GM19328 (cell line): ENCODE measurements at regions not wholly inside any gene's neighbourhood (a gene's known extent, or its start where the extent isn't known, plus 50 kb on each side); places are given as distances from the start of the nearest gene placed in this dataset.

Experiments used
- ATAC-seq: cut with Tn5 transposase; IDR thresholded peaks from one replicate; pipeline ENCODE4 v1.9.1; 2021; ENCODE audit warnings: mild to moderate bottlenecking, moderate library complexity; ENCODE audit not compliant: unreplicated experiment

DNA sequence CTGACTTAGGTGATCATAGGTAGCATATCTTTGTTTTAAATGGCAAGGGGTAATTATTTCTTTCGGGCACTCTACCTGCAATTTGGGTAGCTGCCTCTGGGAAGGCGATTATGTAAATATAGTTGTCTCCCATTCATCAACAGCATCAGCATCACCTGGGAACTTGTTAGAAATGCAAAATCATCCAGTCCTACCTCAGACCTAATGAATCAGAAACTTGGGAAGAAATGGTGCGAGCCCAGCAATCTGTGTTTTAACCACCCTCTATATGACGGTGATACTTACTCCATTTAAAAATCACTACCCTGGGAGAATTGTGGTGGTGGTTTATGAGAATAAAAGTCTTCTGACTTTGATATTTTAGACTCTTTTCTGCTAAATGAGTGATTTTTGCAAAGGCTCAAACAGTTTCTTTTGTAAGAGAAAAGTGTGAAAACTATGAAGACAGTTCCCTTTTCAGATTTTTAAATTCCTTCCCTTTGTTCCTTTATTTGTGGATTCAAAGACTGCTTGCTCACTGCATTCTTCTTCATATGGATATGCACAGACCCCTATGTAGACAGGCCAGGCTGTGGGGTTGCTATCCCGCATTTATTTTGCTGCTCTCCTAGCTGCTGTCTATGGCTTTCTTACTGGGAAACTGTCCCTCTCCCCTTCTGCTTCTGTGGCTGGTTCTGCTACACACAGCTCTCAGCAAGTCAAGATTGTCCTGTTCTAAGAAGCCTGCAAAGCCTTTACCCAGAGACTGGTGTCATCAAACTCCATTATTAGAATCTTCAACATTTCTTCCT is 365.3 kb downstream of the RNF144B start:
- no peak for ATAC-seq

DNA sequence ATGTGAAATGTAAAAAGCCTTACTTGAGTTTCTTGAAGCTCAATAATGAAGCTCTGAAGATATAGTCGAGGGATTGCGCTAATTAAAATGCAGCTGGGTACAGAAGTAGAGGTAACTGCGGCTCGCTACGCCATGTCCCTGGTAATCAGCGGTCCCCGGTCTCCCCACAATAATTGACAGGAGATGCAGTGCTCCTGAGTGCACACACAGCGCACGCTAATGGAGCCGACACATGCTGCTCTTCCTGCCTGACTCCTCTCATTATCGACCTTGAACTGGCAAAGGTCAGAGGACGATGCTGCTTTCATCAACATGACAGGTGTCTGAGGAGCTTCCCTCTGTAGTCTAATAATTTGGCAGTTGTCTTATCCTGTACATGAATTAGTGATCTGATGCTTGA is 365.9 kb downstream of the RNF144B start:
- no peak for ATAC-seq

DNA sequence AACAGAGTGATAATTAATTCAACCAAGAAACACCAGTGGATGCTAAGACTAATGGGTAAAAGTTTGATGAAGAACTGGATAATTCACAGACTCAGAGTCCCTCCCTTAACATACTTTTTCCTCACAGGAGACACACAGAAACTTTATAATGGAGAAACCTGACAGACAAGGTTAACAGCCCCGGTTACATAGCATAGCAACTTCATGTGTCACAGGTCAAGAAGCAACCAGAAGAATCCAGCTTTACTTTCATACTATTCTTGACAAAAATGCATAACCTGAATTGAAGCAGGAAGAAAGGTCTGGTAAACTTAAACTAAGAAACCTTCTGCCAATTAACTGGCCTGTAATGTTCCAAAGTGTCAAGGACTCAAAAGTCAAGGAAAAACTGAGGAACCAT is 375.9 kb downstream of the RNF144B start:
- ATAC-seq = no peak

DNA sequence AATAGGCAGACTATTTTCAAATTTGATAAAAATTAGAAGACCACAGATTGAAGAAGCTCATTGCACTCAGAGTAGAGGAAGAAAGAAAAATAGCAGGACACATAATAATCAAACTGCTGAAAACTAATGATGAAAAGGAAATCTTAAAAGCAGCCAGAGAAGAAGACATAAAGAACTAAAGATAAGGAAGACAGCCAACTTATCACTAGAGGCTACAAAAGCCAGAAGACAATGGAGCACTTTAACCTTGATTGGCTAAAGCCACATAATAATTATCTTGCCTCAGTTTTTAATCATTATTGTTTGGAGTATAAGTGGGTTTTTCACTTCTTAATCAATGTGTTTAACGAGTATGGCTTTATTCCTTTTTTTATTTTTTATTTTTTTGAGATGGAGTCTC is 397.6 kb downstream of the RNF144B start:
- ATAC-seq = no peak

DNA sequence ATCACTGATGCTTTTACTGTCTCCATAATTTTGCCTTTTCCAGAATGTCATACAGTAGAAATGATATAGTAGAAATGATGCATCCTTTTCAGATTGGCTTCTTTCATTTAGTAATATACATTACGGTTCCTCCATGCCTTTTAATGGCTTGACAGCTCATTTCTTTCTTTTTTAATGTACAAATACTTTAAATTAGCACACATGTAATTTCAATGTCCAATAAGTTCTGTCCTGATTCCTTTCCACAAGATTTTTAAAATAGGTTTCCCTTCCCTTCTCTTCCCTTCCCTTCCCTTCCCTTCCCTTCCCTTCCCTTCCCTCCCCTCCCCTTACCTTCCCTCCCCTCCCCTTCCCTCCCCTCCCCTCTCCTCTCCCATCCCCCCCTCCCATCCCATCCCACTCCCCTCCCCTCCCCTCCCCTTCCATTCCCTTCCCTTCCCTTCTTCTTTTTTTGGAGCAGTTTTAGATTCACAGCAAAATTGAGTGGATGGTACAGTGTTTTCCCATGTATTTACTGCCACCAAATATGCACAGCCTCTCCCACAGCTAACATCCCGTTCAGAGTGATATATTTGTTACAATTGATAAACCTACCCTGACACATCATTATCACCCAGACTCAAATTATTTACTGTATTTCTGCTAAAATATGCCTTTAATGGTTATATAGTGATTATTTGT is 398.8 kb downstream of the RNF144B start:
- ATAC-seq = no peak

DNA sequence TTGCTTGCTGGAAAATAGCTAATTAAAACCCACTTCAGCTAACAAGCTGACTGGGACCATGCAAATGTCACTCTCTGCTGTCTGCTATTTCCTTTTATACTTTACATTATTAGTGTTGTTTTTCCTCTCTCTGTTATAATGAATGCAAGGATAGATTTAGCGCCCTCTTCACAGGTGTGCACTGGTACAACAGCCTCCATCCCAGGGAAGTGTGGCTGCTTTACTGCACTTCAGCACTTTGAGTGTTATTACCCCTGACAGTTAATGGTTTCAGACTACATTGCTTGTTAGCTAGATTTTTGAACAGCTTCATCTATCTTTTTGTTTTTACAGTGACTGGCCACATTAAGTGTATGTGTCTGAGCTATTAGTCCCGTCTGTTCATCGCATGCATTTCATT is 405.7 kb downstream of the RNF144B start:
- ATAC-seq = no peak

DNA sequence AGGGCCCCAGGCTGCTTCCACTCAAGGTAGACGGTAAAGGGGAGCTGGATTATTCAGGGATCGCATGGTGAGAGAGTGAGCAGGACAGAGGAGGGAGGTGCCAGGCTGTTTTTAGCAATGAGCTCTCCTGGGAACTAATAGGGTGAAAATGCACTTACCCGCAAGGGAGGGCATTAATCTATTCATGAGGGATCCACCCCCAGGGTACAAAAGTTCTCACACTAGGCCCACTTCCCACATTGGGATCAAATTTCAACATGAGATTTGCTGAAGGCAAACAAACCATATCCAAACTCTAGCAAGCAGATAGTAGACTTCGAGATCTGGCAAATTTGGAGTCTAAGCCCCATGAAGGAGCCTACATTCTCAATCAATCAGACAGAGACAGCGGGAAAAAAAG is 408.6 kb downstream of the RNF144B start:
- no peak for ATAC-seq

DNA sequence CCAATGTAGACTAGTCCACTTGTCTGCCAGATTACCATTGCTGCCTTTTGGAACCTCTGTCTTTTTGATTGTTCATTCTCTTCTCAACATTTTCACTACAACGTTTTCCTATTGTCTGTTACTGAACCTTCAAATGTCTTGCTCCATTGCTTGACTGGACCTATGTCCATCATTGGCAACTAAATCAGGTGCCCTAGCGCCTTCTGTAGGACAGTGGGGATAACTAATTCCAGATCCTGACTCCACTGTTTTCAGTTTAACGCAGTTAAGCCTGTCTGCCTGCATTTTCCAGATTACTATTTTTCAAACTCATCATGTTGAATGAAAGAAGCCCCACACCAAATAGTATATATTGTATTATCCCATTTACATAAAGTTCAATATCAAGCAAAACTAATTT is 433.6 kb downstream of the RNF144B start:
- no peak for ATAC-seq

DNA sequence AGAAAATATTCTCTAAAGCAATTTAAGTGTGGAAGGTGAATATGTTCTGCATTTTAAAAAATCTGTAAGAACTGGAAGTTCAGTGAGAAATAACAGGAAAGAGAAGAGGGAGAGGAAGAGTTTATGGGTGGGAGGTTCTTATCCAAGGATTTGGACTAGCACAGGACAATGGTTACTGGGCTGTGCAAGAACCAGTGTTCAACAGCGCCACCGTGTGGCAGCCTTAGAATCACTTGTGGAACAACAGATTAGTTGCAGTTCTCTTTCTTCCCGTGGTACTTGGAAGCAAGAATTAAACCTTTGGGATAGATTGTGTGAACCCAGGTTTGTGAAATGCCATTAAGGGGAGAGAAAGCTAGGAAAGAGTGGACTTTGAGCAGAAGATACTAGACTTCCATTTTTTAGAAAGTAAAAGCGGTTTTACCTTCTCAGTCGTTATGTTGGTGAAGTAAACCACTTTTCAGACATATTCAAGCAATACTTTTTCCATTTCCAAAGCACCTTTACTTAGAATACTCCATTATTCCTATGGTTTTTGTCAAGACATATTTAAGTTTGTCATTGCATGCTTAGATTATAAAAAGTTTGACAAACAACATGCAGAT is 436.7 kb downstream of the RNF144B start:
- ATAC-seq = no peak

DNA sequence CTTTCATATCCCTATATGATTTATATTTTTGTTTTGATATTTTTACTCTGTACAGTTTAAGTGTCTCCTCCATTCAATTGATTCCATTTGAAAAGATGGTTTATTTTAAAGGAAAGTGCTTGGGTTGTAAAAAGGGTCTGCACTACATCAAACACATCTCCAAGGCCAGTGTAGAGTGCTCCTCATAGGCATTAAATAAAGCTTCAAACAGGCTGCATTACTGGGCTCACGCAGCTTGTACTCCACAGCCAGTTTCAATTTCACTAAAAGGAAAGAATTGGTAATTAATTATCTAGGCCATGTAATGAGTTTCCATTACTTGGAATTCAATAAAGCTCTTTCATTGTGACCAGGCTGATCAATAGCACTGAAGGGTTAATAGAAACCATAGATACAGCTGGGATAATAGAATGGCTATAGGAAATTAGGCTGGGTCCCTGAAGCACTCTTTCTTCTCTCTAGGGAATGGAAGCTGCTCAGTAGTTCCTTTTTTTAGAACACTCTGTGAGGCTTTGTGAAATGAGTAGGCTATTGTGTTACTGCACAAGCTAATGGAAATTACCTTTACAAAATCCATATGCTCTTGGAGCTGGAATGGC is 442.2 kb downstream of the RNF144B start:
- ATAC-seq = no peak

DNA sequence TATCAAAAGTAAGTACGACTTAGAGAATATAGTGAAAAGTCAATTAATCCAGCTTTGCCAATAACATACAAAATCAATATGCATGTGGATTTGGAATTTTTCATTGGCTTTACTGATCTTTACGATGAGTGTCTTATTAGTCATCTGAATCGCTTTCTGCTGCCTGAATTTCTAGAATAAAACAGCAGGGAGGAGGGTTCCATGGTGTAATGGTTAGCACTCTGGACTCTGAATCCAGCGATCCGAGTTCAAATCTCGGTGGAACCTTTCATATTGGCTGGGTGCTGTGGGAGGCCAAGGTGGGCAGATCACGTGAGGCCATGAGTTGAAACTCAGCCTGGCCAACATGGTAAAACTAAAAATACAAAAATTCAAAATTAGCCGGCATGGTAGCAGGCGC is 448.8 kb downstream of the RNF144B start:
- ATAC-seq = no peak

DNA sequence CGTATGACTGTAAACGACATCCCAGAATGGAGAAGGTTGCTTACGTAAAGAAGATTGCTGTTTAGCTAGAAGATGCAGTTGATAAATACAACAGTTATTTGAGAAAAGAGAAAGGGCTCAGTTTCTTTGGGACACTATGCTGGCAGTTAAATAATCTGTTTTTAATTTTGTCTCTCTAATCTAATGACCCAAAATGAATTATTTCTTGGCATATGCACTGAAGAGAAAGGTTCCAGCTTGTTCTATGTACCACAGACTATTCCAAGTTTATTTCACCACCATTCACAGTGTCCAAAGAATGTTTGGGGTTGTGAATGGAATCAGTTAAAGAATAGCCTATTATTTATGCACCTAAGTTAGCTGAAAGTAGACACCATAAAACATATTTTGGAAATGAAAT is 449.9 kb downstream of the RNF144B start:
- ATAC-seq = no peak

DNA sequence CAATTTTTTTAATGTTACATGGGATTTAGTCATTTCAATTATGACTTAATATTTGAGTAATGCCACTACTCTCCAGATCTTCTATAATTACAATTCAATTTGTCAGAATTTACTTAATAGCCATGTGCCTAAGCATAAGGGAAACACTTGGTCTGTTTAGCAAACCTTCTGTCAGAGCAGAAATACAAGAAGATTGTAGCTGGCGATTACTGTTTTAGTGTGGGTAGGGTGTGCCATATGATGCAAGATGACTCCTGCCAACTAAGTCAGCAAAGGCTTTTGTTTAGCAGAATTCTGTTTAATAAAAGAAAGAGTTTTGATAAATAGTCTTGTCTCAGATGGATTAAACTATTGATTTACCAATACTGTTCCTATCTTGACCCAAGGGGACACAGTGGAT is 455.4 kb downstream of the RNF144B start:
- ATAC-seq = no peak

DNA sequence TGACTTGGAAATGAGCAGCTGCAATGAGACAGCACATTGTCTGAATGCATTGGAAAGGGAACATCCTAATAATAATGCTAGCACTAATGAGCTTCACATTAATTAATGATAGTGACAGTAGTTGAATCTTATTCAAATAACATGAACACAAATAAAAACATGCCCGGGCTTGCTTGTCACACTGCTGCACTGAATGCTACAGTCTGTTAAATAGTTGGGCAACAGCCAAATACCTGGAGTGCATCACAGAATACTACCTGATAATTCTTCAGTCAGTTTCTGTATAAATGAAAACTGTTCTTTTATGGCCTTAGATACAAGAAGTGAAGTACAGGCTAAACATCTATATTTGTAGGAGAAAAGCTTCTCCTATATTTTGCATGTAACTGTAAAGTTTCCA is 458.7 kb downstream of the RNF144B start:
- no peak for ATAC-seq

DNA sequence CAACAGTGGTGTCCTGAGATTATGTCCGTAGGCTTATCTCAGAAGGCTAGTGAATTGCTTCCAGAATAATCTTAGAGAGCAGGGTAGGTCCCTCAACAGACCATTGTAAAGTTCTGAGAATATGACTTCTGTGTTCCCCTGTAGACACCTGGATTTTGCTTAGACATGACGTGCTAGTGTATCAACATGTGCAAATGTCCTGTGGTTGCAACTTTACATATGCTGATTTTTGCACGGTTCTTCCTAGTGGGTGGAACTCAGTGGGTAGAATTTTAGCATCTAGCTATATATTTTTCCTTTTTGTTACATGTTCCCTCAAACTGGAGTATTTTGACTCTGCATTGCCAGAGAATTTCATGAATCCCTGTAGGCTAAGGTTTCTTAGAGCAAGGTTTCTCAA is 459.2 kb downstream of the RNF144B start:
- ATAC-seq = no peak

DNA sequence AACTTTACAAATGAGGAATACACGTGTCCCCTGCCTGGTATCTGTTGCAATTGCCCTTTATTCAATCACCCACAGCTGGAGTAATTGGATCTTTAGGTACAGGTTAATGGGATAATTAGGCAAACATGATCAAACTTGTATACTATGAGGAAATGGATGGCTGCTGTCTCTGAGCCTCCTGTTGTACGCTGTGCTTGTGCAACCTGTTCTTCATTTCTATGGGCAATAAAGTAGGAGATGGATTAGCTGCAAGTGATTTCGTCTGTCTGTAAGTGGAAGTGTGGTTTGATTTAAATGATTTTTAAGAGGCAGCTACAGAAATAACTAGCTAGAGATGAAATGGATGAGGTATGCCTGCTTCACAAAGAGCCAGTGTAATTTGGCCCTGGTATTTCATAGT is 474.1 kb downstream of the RNF144B start:
- no peak for ATAC-seq

DNA sequence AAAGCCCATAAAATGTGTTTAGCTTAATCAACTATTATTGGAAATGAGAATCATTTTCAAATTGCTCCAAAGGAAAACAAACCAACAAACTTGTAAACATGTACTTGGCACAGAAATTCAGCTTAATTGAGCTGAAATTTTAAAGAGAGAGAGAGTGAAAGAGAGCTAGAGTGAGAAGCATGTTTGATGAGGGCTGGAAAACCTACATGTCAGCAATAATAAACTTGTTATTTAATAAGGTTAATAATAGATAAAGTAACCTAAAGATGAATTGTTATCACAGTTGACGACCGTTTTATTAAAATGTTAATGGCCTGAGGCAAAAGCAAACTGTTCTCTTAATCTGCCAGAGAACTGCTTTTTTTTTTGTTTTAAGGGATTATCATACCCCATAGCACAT is 496.1 kb downstream of the RNF144B start:
- no peak for ATAC-seq

DNA sequence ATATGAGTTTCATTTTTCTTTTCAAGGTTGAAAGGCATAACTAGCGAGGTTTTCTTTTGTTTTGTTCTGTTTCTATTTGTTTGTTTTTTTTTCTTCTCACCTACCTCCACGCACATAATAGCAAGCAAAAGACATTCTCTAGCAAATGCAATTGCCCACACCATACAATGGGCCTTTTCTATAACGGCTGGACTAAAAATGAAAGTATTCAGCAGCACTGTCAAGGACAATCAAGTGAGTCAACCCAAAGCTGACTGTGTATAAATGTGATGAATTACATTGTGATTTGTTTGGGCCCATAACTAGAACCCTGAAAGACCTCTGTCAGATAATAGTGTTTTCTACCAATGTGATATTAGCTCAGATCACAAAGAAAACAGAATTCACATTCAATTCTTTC is 496.7 kb downstream of the RNF144B start:
- ATAC-seq = no peak

DNA sequence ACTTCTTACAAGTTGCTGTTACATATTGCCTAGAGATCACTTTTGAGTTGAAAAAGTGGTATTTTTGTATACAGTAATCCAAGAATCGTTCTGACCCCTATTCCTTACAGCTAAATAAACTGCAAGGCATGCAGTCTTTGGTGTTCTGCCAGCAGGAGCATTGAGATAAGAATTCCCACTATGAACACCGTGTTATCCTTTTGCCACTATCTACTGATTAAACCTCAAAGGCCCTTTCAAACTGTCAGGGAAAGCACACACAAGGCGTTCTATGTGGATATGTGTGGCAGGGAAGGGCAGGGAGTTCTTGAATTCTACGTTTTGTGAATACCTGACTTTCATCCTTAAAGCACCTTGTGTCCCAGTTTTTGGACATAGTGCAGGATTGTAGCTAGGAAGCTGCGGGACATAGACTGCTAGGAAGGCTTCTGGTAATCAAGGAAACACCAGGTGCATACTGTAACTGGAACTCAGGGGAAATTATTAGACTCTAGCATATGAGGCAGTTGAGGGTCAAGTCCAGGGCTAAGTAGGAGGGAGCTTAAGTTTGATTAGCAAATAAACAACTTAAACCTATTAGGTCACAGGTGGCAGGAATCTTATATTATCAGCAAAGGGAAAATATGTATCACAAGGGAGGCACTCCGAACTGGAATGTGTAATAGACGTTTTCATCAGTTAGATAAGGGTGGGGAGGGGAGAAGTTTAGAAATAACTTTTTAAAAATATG is 506.6 kb downstream of the RNF144B start:
- ATAC-seq = no peak

DNA sequence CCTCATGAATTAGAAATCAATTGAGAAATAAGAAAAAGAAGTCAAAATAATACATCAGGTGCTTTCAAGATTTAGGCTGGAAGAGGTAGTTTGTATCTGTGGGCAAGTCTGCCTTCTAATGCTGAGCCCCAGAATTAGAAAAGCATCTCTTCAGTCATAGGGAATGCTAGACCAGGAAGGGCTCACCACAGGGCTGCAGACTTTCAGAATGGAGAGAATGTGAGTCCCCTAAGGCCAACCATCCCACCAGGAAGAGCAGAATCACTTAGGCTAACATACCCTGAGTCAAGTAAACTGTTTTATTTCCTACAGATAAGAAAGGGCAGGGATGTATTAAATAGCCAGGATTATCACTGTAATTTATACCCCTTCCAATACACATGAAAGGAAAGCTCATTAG is 510.2 kb downstream of the RNF144B start:
- ATAC-seq = no peak

DNA sequence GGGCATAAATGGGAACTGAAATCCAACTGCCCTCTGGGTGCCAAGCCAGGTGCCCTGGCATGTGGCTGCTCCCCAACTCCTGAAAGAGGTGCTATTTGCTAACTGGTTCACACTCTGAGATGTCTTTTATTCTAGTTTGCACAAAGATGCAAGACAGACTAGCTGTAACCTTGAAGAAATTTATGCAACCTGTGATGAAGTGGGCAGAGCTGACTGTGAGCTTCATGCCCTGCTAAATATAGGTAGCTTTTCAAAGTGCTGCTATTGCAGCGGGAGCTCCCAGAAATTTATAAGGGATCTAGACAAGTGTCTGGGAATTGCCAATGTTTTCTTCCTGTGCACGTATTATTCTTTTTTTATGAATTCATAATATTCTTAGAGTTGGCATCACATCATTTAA is 517.5 kb downstream of the RNF144B start:
- ATAC-seq = no peak
